22Rv1 (cell line): ENCODE measurements at regions not wholly inside any gene's neighbourhood (a gene's known extent, or its start where the extent isn't known, plus 50 kb on each side); places are given as distances from the start of the nearest gene placed in this dataset.

Experiments used
- H3K27ac ChIP-seq: fragments of 450-650 bp; 2 replicates; pipeline ENCODE4 v1.5.1; 2017
- ZFX ChIP-seq: fragments of 450-650 bp; IDR thresholded peaks from 2 replicates; pipeline ENCODE4 v1.6.1; 2017; ENCODE audit warnings: antibody characterized with exemption, borderline replicate concordance
- TF ChIP-seq, protein P1 (sequence below): fragments of 450-650 bp; IDR thresholded peaks from 2 replicates; pipeline ENCODE4 v1.5.1; 2017; ENCODE audit warnings: mild to moderate bottlenecking

DNA sequence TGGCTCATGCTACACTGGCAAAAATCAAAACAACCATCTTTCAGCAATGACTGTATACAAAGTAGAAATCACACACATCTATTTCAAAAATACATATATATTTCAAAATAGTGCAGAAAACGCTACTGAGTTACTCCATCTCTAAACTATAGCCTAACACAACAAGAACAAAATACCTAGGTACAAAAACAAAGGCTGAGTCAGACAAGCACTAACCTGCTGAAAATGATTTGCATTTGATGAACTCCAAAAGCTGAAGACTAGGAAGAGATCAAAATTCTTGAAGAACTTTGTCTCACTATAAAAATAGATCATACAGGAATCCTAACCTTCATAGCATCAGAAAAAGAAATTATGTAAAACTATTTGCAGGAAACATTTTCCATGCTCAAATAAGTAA lies 381.6 kb downstream of the EFNB2 start:
- TF ChIP-seq, protein P1, sequence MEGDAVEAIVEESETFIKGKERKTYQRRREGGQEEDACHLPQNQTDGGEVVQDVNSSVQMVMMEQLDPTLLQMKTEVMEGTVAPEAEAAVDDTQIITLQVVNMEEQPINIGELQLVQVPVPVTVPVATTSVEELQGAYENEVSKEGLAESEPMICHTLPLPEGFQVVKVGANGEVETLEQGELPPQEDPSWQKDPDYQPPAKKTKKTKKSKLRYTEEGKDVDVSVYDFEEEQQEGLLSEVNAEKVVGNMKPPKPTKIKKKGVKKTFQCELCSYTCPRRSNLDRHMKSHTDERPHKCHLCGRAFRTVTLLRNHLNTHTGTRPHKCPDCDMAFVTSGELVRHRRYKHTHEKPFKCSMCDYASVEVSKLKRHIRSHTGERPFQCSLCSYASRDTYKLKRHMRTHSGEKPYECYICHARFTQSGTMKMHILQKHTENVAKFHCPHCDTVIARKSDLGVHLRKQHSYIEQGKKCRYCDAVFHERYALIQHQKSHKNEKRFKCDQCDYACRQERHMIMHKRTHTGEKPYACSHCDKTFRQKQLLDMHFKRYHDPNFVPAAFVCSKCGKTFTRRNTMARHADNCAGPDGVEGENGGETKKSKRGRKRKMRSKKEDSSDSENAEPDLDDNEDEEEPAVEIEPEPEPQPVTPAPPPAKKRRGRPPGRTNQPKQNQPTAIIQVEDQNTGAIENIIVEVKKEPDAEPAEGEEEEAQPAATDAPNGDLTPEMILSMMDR, result no peak
- TF ChIP-seq ZFX, result no peak
- no peak overlapping the region for H3K27ac ChIP-seq

DNA sequence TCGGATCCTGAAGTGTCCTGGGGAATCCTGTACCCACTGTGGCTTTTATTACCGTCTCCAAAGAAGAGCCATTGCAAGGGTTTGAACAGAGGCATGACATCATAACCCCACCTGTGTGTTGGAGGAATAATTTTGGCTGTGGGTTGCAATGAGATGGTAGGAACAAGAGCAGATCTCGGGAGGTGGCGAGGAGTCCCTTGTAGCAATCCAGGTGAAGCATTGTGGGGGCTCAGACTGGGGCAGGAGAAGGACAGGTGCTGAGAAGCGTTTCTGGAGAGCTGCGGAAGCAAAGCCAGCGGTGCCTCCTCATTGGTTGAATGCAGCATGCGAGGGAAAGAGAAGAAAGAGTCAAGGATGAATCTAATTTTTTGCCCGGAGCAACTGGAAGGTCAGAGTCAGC lies 382.4 kb downstream of the EFNB2 start:
- no peak overlapping the region for H3K27ac ChIP-seq
- TF ChIP-seq, protein P1, result no peak
- TF ChIP-seq ZFX, result no peak

DNA sequence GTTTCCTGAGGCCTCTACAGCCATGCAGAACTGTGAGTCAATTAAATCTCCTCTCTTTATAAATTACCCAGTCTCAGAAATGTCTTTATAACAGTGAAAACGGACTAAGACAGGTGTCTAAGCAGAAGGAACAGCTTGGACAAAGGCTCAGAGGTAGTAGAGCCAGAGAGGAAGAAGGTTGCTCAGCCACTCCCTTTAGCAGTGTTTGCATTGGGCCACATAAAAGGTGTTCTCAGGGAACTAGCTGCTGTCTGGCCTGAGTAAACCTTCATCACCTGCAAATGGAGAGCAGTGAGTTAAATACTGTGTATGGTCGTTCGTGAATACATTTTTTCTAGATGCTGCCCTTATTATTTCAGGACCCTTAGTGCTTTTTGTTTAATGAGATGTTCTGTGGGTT lies 383.4 kb downstream of the EFNB2 start:
- H3K27ac ChIP-seq, result no peak overlapping the region
- TF ChIP-seq, protein P1, result no peak
- no peak for TF ChIP-seq ZFX

DNA sequence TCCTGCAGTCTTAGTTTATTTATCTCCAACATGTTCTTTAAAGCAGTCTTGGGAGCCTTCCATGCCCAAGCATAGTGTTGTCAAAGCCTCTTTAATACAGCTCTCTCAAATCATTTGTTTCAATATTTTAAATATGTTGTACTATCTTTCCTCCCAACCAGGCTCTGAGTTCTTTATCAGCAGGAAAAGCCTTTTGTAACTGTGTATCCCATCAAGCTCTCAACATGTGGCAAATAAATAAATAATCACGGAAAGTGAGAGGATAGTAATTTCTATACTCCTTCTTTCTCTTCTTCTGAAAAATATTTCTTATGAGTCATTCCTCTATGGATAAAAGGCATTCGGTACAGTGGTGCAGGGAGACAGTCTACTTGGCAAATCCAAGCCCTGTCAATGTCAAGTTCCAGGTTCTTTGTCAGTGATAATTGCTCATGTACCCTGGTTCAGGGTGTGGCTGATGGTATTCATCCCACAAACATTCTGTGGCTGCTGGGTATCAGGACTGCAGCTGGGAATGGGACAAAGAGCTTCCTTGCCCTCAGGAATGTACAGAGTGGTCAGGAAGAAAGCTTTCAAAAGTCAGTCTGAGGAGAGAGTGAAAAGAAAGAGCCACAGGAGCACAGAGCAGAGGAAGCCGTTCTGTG lies 384.3 kb downstream of the EFNB2 start:
- TF ChIP-seq ZFX, result no peak
- TF ChIP-seq, protein P1, result no peak
- H3K27ac ChIP-seq, result no peak overlapping the region

DNA sequence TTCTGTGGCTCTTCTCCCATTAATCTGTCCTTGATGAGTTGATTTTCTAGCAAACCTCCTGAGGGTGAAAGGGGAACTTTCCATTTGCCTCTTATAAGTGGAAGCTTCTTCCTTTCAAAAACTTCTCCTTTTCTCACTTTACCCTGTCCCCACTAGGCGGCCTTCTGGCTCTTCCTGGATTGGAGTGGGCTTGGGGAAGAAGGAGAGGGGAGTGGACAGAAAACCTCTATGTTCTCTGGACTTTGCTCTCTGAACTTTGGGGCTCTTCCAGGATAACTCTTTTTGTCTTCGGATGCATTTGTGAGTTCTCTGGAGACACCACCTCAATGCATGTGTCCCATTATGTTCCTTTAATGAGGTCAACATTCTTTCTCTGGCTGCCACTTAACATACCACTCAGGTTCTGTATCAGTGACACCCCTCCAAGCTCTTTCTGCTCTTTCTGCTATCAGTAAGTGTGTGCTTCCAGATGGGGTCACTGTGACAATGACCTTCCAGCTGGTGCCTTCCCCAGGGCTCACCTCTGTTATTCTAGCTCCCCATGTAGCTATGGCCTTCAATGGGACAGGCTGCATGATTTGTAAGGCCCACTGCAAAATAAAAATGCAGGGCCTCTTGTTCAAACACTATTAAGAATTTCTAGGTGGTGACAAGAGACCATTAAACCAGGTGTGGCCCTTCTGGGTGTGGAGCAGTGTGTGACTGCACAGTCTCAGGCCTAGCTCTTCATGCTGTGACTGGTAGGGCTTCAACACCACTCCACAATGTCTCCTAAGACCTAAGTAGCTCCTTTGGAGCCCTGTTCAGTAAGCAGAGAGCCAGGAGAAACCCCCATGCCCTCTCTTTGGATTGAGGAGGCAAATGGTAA lies 389.2 kb downstream of the EFNB2 start:
- TF ChIP-seq, protein P1, result peak; percentile 4; the same call in 1 of the 2 replicates
- TF ChIP-seq ZFX, result no peak
- H3K27ac ChIP-seq, result no peak overlapping the region

DNA sequence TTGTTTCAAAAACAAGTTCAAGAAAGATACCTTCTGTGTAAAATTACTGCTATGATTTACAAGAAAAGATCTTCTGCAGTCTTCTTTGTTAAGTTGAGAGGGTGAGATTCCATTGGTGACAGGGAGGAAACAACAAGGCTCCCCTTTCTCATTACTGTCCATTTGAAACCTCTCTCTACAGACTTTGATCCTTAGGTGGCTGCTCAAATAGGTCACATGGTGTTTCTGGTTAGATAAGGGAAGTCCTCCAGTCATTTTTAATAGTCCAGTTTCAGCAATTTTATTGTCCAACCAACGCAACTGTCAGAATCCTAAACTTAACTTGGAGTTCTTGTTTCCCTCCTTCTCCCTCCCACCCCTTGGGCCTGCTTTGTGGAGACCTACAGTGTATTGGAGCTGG lies 390.4 kb downstream of the EFNB2 start:
- H3K27ac ChIP-seq, result peak overlapping the region; percentile 66; the same call in 1 of the 2 replicates
- no peak for TF ChIP-seq ZFX

DNA sequence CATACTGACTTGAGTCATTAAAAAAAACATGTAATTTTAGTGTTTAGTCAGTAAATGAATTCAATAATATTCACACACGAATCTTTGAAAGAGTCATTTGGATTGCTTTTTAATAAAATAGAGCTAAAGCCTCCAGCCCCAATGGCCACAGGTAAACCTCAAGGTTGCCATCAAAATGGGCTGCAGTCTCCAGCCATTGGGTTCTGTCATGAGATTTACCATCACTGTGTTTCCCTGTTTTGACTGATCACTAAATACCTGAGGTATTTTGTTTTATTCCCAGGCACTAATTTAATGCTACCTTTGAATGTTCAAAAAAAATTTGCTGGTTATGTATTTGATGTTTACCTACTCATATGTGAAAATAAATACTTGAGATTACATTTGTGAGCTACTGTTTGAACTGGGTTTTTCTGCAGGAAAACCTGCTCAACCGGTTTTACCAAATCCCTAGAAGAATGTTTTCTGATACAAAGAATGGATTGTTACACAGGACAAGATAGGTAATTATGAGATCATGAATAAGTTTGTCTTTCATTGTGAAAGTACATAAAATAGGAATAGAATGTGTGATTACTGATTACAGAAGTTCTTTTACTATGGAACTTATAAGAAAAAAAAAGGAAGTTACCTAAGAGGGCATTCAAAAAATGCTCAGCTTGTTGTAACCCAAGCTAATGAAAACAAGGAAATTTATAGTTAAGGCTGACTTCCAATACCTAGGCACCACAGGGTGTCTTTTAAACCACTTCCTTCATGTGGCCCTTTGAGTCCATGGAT lies 391.3 kb downstream of the EFNB2 start:
- peak overlapping the region; percentile 66 for H3K27ac ChIP-seq
- TF ChIP-seq, protein P1, result no peak
- no peak for TF ChIP-seq ZFX
